Motor neuron (in vitro differentiated cells): ENCODE measurements at regions not wholly inside any gene's neighbourhood (a gene's known extent, or its start where the extent isn't known, plus 50 kb on each side); places are given as distances from the start of the nearest gene placed in this dataset.
"Not testable (repeated sequence)": the region's sequence is repeated elsewhere in the genome, so short reads cannot be mapped to it uniquely, and the experiment has no call there.

Experiments
- ATAC-seq, 8 experiments: fragments of 200-7000 bp; cut with Tn5 transposase; replicated peaks in 6 of 8; 2 replicates each; pipeline ENCODE4 v1.8.0; 2021; ENCODE audit warnings: mild to moderate bottlenecking in 8 of 8, moderate library complexity in 8 of 8
- H3K27ac ChIP-seq, 2 donors: fragments of 250-450 bp; sonication (Bioruptor Pico); 2 replicates each; pipeline ENCODE4 v1.9.0; 2021; ENCODE audit warnings: antibody characterized with exemption in 2 of 2, mild to moderate bottlenecking in 2 of 2, moderate library complexity in 1 of 2
- H3K4me1 ChIP-seq, 2 donors: fragments of 250-450 bp; sonication (Bioruptor Pico); replicated peaks in 1 of 2; 2 replicates each; pipeline ENCODE4 v1.6.1; 2021; ENCODE audit warnings: antibody characterized with exemption in 2 of 2, mild to moderate bottlenecking in 2 of 2, moderate library complexity in 1 of 2
- H3K4me3 ChIP-seq, 5 donors: fragments of 250-450 bp; sonication (Bioruptor Pico); 2 replicates each; pipeline ENCODE4 v1.9.0; 2021; ENCODE audit warnings: antibody characterized with exemption in 5 of 5, mild to moderate bottlenecking in 5 of 5, moderate library complexity in 4 of 5
- WGBS, 10 experiments: fragments of 450-650 bp; shearing (Covaris generic); methylation state at CpG; one replicate each; pipeline ENCODE4 v1.0.0; 2022; 5-methylcytosine and 5-hydroxymethylcytosine counted together
- in situ Hi-C, 9 experiments: fragments of 400-800 bp; cut with MboI; loops; one replicate each; pipeline ENCODE4 v1.15.0; 2021; ENCODE audit warnings: low sequenced_read_pairs in 9 of 9, low pct_unique_long_range_greater_than_20kb in 2 of 9; ENCODE audit not compliant: unreplicated experiment in 9 of 9

DNA sequence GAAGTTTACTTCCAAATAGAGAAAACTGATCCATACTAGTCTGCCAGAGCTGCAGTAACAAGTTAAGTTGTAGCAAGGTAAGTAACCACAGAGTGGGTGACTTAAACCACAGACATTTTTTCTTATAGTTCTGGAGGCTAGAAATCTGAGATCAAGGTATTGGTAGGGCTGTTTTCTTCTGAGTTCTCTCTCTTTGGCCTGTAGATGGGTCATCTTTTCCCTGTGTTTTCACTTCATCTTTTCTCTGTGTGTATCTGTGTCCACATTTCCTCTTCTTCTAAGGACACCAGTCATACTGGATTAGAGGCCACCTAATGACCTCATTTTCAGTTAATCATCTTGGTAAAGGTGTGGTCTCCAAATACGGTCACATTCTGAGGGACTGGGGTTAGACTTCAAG lies 142.9 kb upstream of the MEX3C start:
- Histone ChIP-seq H3K4me3 (no peak overlapping the region), H3K27ac (no peak overlapping the region), H3K4me1 (no peaks in the 10 kb centered on the region)
- in situ Hi-C loops: no loop called here
- 0 to 100% (median 43%) methylated on average over 1 of the region's 1 CpG; no CpG with 5 or more reads in 5 of the 10 experiments for WGBS, 10 experiments
- ATAC-seq: no peak

DNA sequence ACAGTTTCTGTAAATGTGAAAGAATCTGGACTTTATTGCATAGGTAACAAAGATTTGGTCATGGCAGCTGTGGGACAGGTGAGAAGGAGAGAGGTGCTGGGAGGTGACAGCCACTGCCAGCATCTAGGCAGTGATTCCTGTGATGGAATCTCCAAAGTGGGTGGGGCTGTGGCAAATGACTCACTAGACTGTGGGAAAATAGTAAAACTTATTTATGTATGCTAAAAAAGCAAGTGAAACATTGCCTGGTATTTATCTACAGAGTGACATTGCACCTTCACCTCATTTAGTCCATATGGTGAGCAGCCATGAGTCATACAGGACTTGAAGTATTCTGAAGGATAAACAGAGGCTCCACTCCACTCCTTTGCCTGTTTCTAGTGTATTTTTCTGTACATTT lies 145.3 kb upstream of the MEX3C start:
- H3K27ac ChIP-seq: no peak overlapping the region
- no peak overlapping the region for H3K4me3 ChIP-seq
- no peaks in the 10 kb centered on the region for H3K4me1 ChIP-seq
- in situ Hi-C loops: no loop called here
- peak in 4 of 8 experiments; percentile 22 to 98 (median 95) for ATAC-seq

DNA sequence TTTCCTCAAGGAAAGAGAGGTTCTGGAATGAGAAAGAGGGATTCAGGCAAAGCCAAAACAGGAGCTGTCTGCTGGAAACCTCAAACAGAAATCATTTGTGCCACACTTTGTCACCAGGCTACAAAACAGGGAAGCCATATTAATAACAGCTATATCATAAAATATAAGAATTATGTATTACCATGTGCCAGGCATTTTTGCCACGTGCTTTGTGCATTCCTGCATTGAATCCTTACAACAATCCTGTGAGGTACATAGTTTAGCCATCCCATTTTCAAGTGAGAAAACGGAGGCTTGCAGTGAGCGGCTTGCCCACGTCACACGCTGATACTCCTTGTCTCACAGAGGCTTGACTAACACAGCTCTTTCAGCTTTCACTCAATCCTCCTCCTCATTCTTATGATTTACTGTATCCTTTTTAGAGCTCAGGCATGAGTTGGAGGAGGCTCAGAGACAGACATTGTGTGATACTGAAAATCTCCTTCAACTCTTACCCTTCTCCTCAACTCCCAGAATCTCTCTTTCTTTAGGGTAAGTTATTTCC lies 148.4 kb upstream of the MEX3C start:
- in situ Hi-C loops: no loop called here
- H3K4me3 ChIP-seq: no peak overlapping the region
- H3K27ac ChIP-seq: no peak overlapping the region
- no peaks in the 10 kb centered on the region for H3K4me1 ChIP-seq
- ATAC-seq: no peak
- WGBS, 10 experiments: 0 to 96% (median 50%) methylated on average over 1 to 5 of the region's 5 CpGs; no CpG with 5 or more reads in 2 of the 10 experiments

DNA sequence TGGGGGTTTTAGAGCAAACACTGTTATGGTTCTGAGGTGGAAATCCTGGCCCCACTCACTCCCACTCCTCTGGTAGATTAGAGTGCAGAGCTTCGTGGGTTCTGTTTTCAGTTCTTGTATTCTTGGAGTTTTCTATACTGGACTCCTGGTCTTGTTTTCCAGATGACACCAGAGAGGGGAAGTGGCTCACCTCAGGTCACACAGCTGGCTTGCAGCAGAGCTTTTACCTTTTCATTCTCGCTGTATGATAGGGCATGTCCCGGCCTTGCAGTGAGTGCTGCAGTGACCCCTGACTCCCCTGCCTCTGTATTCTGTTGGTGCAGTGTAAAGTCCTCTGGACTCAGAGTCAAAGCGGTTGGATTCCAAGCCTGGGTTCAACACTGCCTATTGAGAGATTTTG lies 148.9 kb upstream of the MEX3C start:
- H3K27ac ChIP-seq: no peak overlapping the region
- 0 to 92% (median 66%) methylated on average over 1 to 3 of the region's 4 CpGs; no CpG with 5 or more reads in 4 of the 10 experiments for WGBS, 10 experiments
- no peak for ATAC-seq
- in situ Hi-C loops: no loop called here
- no peak overlapping the region for H3K4me3 ChIP-seq
- no peaks in the 10 kb centered on the region for H3K4me1 ChIP-seq

DNA sequence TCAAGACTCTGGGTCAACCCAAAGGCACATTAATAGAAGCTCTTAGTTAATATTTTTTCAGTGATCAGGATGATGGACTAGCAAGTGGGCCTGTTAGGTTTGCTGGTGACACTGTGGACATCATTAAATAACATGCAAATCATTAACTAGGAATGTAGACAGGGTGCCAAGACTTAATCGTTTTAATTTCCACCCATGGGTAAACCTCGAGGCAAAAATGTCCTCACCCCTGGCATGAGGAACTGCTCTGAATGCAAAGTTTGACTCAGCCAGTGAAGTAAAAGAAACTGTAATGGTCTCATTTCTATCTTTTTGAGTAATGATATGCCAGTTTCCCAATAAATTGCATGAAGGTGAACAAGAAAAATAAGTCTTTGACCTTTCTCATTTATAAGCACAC lies 152.6 kb upstream of the MEX3C start:
- peak in 1 of 8 experiments; percentile 28 for ATAC-seq
- WGBS, 10 experiments: 0 to 50% (median 10%) methylated on average over 1 to 2 of the region's 2 CpGs; no CpG with 5 or more reads in 4 of the 10 experiments
- Histone ChIP-seq H3K4me3 (no peak overlapping the region), H3K4me1 (no peaks in the 10 kb centered on the region), H3K27ac (no peak overlapping the region)
- in situ Hi-C loops: no loop called here

DNA sequence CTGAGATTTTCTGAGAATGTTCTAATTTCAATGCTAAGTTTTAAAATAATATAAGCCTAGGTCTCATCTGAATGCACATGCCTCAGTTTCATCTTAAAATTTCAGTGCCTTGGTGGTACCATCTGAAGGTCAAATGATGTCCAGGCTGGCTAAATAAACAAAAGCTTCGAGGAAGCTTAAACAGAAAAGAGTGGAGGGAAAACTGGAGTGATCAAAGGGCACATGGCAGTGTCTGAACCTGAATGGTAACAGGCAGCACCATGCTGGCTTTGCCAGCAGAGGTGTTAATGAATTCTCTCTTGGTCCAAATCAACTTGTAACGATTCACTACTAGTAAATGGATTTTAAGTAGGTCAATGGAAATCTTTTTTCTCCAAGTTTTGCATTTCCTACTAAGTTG lies 158.4 kb upstream of the MEX3C start:
- in situ Hi-C loops: no loop called here
- no peak for ATAC-seq
- H3K4me1 ChIP-seq: no peaks in the 10 kb centered on the region
- WGBS, 10 experiments: 0 to 86% (median 56%) methylated on average over 1 to 2 of the region's 2 CpGs; no CpG with 5 or more reads in 2 of the 10 experiments
- H3K4me3 ChIP-seq: no peak overlapping the region
- no peak overlapping the region for H3K27ac ChIP-seq

DNA sequence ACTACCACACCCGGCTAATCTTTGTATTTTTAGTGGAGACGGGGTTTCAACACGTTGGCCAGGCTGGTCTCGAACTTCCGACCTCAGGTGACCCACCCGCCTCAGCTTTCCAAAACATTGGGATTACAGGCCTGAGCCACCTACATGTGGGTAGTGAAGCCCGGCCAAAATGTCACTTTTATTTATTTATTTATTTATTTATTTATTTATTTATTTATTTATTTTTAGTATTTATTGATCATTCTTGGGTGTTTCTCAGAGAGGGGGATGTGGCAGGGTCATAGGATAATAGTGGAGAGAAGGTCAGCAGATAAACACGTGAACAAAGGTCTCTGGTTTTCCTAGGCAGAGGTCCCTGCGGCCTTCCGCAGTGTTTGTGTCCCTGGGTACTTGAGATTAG lies 162.8 kb upstream of the MEX3C start:
- H3K27ac ChIP-seq, ATAC-seq, H3K4me1 ChIP-seq, H3K4me3 ChIP-seq, in situ Hi-C loops: not testable (repeated sequence)
- 60 to 100% (median 90%) methylated on average over 1 to 4 of the region's 10 CpGs; no CpG with 5 or more reads in 4 of the 10 experiments for WGBS, 10 experiments

DNA sequence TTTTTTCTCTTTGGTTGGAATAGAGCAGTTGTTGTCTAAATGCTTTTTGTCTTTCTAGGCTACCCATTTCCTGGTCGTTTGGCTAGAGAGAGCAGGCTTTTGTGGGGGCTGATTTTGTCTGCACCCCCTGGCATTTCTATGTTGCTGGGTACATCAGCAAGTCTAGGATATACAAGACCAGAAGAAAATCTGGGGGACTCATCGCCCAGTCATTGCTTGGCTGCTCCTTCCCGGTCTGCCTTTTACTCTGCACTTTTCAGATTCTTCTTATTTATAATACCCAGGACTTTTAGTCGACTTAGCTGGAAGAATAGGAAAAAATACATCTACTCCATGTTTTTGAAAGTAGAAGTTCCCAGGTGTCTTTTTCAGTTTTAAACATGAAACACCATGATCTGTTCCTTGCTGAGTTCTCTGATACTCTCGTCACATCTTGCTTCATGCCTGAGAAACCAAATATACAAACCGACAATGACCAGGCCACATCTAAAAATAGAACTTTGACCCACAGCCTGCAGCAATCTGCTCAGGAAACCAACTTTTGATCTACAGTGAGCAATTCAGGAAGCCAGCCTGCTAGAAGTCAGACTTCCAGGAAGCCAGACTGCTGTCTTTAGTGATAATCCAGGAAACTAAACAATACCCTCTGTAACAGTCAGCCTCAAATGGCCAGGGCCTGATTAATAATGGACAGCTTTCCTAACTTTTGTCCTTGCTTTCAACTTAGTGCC lies 163.8 kb upstream of the MEX3C start:
- no peaks in the 10 kb centered on the region for H3K4me1 ChIP-seq
- no peak overlapping the region for H3K27ac ChIP-seq
- ATAC-seq: peak in 1 of 8 experiments; percentile 88
- WGBS, 10 experiments: 0 to 100% (median 78%) methylated on average over 1 to 5 of the region's 6 CpGs
- H3K4me3 ChIP-seq: no peak overlapping the region
- in situ Hi-C loops: no loop called here

DNA sequence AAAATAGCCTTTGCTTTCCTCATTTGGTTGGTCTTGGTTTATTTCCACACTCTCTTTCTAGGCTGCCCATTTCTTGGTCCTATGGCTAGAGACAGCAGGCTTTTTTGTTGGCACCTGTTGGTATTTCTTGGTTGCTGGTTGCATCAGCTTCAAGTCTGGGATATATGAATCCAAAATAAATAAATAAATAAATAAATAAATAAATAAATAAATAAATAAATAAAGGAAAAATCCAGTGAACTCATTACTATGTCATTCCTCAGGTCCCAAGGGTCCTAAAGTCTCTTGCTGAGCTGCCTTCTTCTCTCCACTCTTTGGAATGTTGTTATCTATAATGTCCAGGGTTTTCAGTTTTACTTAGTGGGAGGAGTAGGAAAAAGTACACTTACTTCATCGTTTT lies 165.9 kb upstream of the MEX3C start:
- Histone ChIP-seq H3K4me1 (no peaks in the 10 kb centered on the region), H3K4me3 (no peak overlapping the region), H3K27ac (no peak overlapping the region)
- ATAC-seq: no peak
- WGBS, 10 experiments: 0 to 78% (median 7%) methylated on average over 1 of the region's 1 CpG; no CpG with 5 or more reads in 4 of the 10 experiments
- in situ Hi-C loops: no loop called here

DNA sequence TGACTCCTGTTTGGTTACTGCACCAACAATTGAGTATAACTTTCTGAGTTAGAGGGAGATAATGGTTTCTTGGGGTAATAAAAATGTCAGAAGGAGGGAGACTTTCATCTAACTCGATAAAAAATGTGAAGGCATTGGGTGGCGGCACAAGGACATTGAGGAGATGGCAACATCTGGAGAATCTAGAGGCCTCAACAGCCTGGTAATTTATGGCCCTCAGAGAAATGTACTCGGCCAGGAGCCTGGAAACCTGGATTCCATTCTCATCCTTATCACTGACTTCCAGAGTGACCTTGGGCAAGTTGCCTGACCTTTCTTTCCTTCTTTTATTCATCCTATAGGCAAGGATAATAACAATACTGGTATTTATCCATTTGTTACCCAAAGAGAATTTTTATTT lies 173.5 kb upstream of the MEX3C start:
- ATAC-seq: no peak
- H3K4me3 ChIP-seq: no peak overlapping the region
- WGBS, 10 experiments: 0 to 100% (median 36%) methylated on average over 1 to 3 of the region's 3 CpGs; no CpG with 5 or more reads in 1 of the 10 experiments
- no peaks in the 10 kb centered on the region for H3K4me1 ChIP-seq
- in situ Hi-C loops: no loop called here
- H3K27ac ChIP-seq: no peak overlapping the region

DNA sequence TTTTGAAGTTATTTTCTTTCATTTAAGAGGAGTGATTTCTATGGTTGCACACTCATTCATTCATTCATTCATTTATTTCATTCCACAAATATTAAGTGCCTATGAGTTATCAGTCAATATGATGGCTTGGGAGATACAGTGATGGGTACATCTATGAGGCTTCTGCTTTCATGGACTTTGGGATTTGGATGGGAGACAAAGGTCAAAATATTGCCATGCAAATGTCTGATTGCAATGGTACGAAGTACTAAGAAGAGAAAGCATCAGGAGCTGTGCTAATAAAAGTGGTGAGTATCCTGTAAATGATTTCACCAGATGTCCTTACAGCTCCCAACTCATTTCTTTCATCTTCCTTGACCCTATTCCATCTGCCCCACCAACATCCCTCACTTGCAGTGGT lies 174.4 kb upstream of the MEX3C start:
- no peak overlapping the region for H3K4me3 ChIP-seq
- no peak overlapping the region for H3K27ac ChIP-seq
- 0 to 100% (median 62%) methylated on average over 1 of the region's 1 CpG; no CpG with 5 or more reads in 6 of the 10 experiments for WGBS, 10 experiments
- ATAC-seq: no peak
- no peaks in the 10 kb centered on the region for H3K4me1 ChIP-seq
- in situ Hi-C loops: no loop called here

DNA sequence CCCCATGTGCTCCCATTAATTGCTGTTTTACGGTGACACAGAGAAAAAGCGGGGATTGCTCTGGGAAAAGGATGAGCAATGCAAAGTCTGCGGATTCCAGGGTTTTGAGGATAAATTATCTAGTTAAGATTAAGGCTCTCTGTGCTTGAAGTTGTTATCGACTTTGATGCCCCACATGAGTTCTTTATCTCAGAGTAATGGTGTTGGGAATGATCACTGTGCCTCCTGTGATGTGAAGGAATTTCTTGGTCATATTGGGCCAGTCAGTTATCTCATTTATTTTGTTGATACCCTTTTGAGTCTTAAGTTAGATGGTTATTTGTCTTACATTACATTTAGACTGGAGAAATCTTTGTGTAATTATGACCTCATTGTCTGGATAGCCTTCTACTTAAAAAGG lies 184.6 kb upstream of the MEX3C start:
- H3K4me1 ChIP-seq: no peaks in the 10 kb centered on the region
- no peak overlapping the region for H3K4me3 ChIP-seq
- 11 to 100% (median 80%) methylated on average over 1 to 4 of the region's 4 CpGs; no CpG with 5 or more reads in 1 of the 10 experiments for WGBS, 10 experiments
- in situ Hi-C loops: loop anchor here in 1 of 9 experiments (25.0 kb wide), 1 partner anchor 270 kb away; no protein-coding TSS in a partner anchor
- no peak overlapping the region for H3K27ac ChIP-seq
- ATAC-seq: no peak

DNA sequence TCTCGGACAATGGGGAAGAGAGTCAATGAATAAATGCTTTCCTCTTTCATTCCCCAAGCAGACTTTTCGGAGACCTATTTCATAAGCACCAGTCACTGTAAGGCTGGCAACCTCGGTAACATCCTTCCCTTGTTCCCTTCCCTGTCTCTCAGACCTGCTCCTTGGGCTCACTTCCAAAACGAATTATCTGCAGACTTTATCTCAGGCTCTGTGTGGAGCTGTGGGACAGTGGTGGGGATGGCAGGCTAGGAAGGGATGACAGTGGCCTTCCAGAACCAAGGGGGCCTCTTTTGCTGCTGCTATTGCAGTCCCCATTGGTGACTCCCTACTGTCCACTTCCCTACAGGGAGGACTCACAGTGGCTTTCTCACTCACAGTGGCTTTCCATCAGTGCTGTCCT lies 185.6 kb upstream of the MEX3C start:
- no peak for ATAC-seq
- WGBS, 10 experiments: 0 to 100% (median 68%) methylated on average over 1 to 2 of the region's 4 CpGs; no CpG with 5 or more reads in 4 of the 10 experiments
- Histone ChIP-seq H3K4me1 (no peaks in the 10 kb centered on the region), H3K4me3 (no peak overlapping the region), H3K27ac (no peak overlapping the region)
- in situ Hi-C loops: loop anchor here in 1 of 9 experiments (25.0 kb wide), 1 partner anchor 271 kb away; no protein-coding TSS in a partner anchor
